ENCODE measurements at regions not wholly inside any gene's neighbourhood (a gene's known extent, or its start where the extent isn't known, plus 50 kb on each side); places are given as distances from the start of the nearest gene placed in this dataset.

GRCh38 chrX:150058728-150059127, 120.4 kb upstream of the EOLA2 start:
- TF ChIP-seq CTCF (IDR thresholded peaks at IDR 0.05) (no peak), POLR2AphosphoS5 (IDR thresholded peaks at IDR 0.05) (no peak), POLR2A (IDR thresholded peaks at IDR 0.05) (no peak)
